Fibroblast of villous mesenchyme (primary cell): ENCODE measurements at regions not wholly inside any gene's neighbourhood (a gene's known extent, or its start where the extent isn't known, plus 50 kb on each side); places are given as distances from the start of the nearest gene placed in this dataset.

Source experiments
- DNase-seq: peaks from one replicate; pipeline ENCODE4 v3.0.0-alpha.2; 2010; ENCODE audit warnings: low read depth
- H3K4me3 ChIP-seq: 2 replicates; pipeline ENCODE4 v1.5.1; 2011; ENCODE audit warnings: low read depth, mild to moderate bottlenecking, low read length
- CTCF ChIP-seq: IDR thresholded peaks from 2 replicates; pipeline ENCODE4 v1.5.1; 2012; ENCODE audit warnings: low read depth, mild to moderate bottlenecking, low read length; ENCODE audit not compliant: insufficient read depth

GRCh38 chr16:35344012-35344762 is 1884.8 kb downstream of the TP53TG3F start:
- DNase-seq, result no peak
- no peak overlapping the region for H3K4me3 ChIP-seq
- no peak for TF ChIP-seq CTCF

- DNase-seq, result no peak
- no peak overlapping the region for H3K4me3 ChIP-seq
- TF ChIP-seq CTCF, result no peak
These were observed 1893.0 kb downstream of the TP53TG3F start for GRCh38 chr16:35352431-35352830.

GRCh38 chr16:35363510-35363909 is 1904.1 kb downstream of the TP53TG3F start:
- H3K4me3 ChIP-seq, result no peak overlapping the region
- TF ChIP-seq CTCF, result no peak
- no peak for DNase-seq

- H3K4me3 ChIP-seq, result no peak overlapping the region
- no peak for TF ChIP-seq CTCF
- no peak for DNase-seq
These were observed 1904.9 kb downstream of the TP53TG3F start for GRCh38 chr16:35364263-35364662.

- no peak overlapping the region for H3K4me3 ChIP-seq
- no peak for DNase-seq
- no peak for TF ChIP-seq CTCF
These were observed 1906.3 kb downstream of the TP53TG3F start for GRCh38 chr16:35365675-35366074.

- H3K4me3 ChIP-seq, result no peak overlapping the region
- no peak for DNase-seq
- TF ChIP-seq CTCF, result no peak
These were observed 1911.2 kb downstream of the TP53TG3F start for GRCh38 chr16:35370617-35371016.

- no peak overlapping the region for H3K4me3 ChIP-seq
- DNase-seq, result no peak
- TF ChIP-seq CTCF, result no peak
These were observed 1917.7 kb downstream of the TP53TG3F start for GRCh38 chr16:35377142-35377541.
